BJ (cell line): ENCODE measurements at regions not wholly inside any gene's neighbourhood (a gene's known extent, or its start where the extent isn't known, plus 50 kb on each side); places are given as distances from the start of the nearest gene placed in this dataset.

Experiments used
- CTCF ChIA-PET: fragments of 350-600 bp; formaldehyde crosslinking; extraction: SDS; loops from one replicate; lab custom pipeline; 2021; ENCODE audit warnings: antibody characterized with exemption, inconsistent platforms; lab: Yijun Ruan, JAX
- POLR2A ChIA-PET: fragments of 300-600 bp; sonication (Branson Sonifier 250); formaldehyde crosslinking; extraction: SDS; loops from one replicate; lab custom pipeline; 2021; ENCODE audit warnings: antibody characterized with exemption; lab: Charles Lee
- DNase-seq: peaks from one replicate; pipeline ENCODE4 v3.0.0-alpha.2; 2011; ENCODE audit warnings: low read depth
- H3K27me3 ChIP-seq: 2 replicates; pipeline ENCODE4 v1.6.0; 2011; ENCODE audit warnings: low read length; ENCODE audit not compliant: control insufficient read depth, insufficient read depth
- H3K36me3 ChIP-seq: 2 replicates; pipeline ENCODE4 v1.5.1; 2011; ENCODE audit warnings: low read length; ENCODE audit not compliant: control insufficient read depth, insufficient read depth
- H3K4me3 ChIP-seq: 2 replicates; pipeline ENCODE4 v1.5.1; 2011; ENCODE audit warnings: low read depth, mild to moderate bottlenecking, control low read depth, low read length
- CTCF ChIP-seq: IDR thresholded peaks from 2 replicates; pipeline ENCODE4 v1.5.1; 2011; ENCODE audit warnings: low read depth, mild to moderate bottlenecking, control low read depth, inconsistent platforms, low read length, moderate library complexity; ENCODE audit not compliant: insufficient read depth

- POLR2A ChIA-PET: no interaction called here
- no peak for DNase-seq
- Histone ChIP-seq H3K36me3 (no peaks in the 10 kb centered on the region), H3K4me3 (no peak overlapping the region), H3K27me3 (peaks cover 2% of the 10 kb centered on the region; the same call in 1 of the 2 replicates)
- no peak for TF ChIP-seq CTCF
- CTCF ChIA-PET: interaction anchor here (1.1 to 2.0 kb wide), 3 partner anchors 13 to 15 kb away, joined by 3 to 6 read pairs (median 3); no protein-coding TSS in a partner anchor
Measured at GRCh38 chr17:37829592-37830123, 84.8 kb upstream of the HNF1B start.

- POLR2A ChIA-PET: no interaction called here
- Histone ChIP-seq H3K27me3 (no peaks in the 10 kb centered on the region), H3K4me3 (no peak overlapping the region), H3K36me3 (no peaks in the 10 kb centered on the region)
- no peak for TF ChIP-seq CTCF
- no peak for DNase-seq
- CTCF ChIA-PET: interaction anchor here (1.2 to 2.0 kb wide), 3 partner anchors 8 to 15 kb away, joined by 3 to 8 read pairs (median 6); no protein-coding TSS in a partner anchor
Measured at GRCh38 chr17:37828651-37829124, 83.8 kb upstream of the HNF1B start.

GRCh38 chr17:37827905-37828650 lies 83.2 kb upstream of the HNF1B start:
- no peak for DNase-seq
- no peak overlapping the region for H3K4me3 ChIP-seq
- no peaks in the 10 kb centered on the region for H3K36me3 ChIP-seq
- H3K27me3 ChIP-seq: no peaks in the 10 kb centered on the region
- ChIA-PET POLR2A (interaction anchor here (0.6 kb wide), 1 partner anchor 188 kb away, joined by 17 read pairs; no protein-coding TSS in a partner anchor), CTCF (interaction anchor here (1.2 to 2.0 kb wide), 3 partner anchors 9 to 15 kb away, joined by 3 to 8 read pairs (median 6); no protein-coding TSS in a partner anchor)
- TF ChIP-seq CTCF: no peak

- no peak for DNase-seq
- TF ChIP-seq CTCF: no peak
- POLR2A ChIA-PET: no interaction called here
- Histone ChIP-seq H3K27me3 (no peaks in the 10 kb centered on the region), H3K4me3 (no peak overlapping the region), H3K36me3 (no peaks in the 10 kb centered on the region)
- CTCF ChIA-PET: interaction anchor here (1.3 kb wide), 1 partner anchor 11 kb away, joined by 6 read pairs; no protein-coding TSS in a partner anchor
Measured at GRCh38 chr17:37826497-37827430, 81.9 kb upstream of the HNF1B start.
